Neutrophil (primary cell): ENCODE measurements at regions not wholly inside any gene's neighbourhood (a gene's known extent, or its start where the extent isn't known, plus 50 kb on each side); places are given as distances from the start of the nearest gene placed in this dataset.

Experiments
- H3K27ac ChIP-seq: fragments of 200-600 bp; sonication (generic); 2 replicates; pipeline ENCODE4 v1.5.1; 2016; ENCODE audit warnings: mild to moderate bottlenecking, moderate library complexity
- H3K27me3 ChIP-seq: fragments of 200-600 bp; sonication (generic); 2 replicates; pipeline ENCODE4 v1.6.0; 2016; ENCODE audit warnings: mild to moderate bottlenecking
- H3K36me3 ChIP-seq: fragments of 200-600 bp; sonication (generic); 2 replicates; pipeline ENCODE4 v1.5.1; 2017
- H3K4me1 ChIP-seq, 2 experiments: fragments of 200-600 bp in 1 of 2; sonication (generic) in 1 of 2; 1 replicate in 1 of 2; 2 replicates in 1 of 2; pipeline versions ENCODE4 v1.5.1 to v1.6.1; 2013 to 2016; ENCODE audit warnings: low read depth in 1 of 2, low read length in 1 of 2, mild to moderate bottlenecking in 1 of 2, moderate library complexity in 1 of 2; ENCODE audit not compliant: control insufficient read depth in 1 of 2, insufficient read depth in 1 of 2
- H3K4me3 ChIP-seq, 2 experiments: fragments of 200-600 bp in 1 of 2; sonication (generic) in 1 of 2; 1 replicate in 1 of 2; 2 replicates in 1 of 2; pipeline ENCODE4 v1.5.1; 2013 to 2016; ENCODE audit warnings: low read depth in 1 of 2, low read length in 1 of 2, mild to moderate bottlenecking in 1 of 2, moderate library complexity in 1 of 2
- H3K9me3 ChIP-seq: fragments of 200-600 bp; sonication (generic); 2 replicates; pipeline ENCODE4 v1.5.1; 2016
- TF ChIP-seq, protein P1 (sequence below): fragments of 200-600 bp; sonication (generic); IDR thresholded peaks from 2 replicates; pipeline ENCODE4 v1.5.1; 2016; ENCODE audit warnings: antibody characterized with exemption

DNA sequence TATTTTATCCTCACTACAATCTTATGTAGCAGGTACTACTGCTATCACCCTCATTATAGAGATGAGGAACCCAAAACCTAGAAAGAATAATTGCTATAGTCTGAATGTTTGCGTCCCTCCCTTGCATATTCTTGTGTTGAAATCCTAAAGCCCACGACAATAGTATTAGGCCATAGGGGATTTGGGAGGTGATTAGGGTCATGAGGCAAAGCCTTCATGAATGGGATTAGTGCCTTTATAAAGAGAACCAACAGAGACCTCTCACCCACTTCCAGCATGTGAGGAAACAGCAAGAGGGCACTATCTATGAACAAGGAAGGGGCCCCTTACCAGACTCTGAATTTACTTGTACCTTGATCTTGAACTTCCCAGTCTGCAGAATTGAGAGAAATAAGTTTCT, 500.3 kb upstream of the FAM98A start:
- TF ChIP-seq, protein P1, sequence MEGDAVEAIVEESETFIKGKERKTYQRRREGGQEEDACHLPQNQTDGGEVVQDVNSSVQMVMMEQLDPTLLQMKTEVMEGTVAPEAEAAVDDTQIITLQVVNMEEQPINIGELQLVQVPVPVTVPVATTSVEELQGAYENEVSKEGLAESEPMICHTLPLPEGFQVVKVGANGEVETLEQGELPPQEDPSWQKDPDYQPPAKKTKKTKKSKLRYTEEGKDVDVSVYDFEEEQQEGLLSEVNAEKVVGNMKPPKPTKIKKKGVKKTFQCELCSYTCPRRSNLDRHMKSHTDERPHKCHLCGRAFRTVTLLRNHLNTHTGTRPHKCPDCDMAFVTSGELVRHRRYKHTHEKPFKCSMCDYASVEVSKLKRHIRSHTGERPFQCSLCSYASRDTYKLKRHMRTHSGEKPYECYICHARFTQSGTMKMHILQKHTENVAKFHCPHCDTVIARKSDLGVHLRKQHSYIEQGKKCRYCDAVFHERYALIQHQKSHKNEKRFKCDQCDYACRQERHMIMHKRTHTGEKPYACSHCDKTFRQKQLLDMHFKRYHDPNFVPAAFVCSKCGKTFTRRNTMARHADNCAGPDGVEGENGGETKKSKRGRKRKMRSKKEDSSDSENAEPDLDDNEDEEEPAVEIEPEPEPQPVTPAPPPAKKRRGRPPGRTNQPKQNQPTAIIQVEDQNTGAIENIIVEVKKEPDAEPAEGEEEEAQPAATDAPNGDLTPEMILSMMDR: no peak
- H3K9me3 ChIP-seq: no peaks in the 10 kb centered on the region
- H3K4me3 ChIP-seq: no peak overlapping the region
- H3K27ac ChIP-seq: no peak overlapping the region
- no peaks in the 10 kb centered on the region for H3K4me1 ChIP-seq
- no peaks in the 10 kb centered on the region for H3K27me3 ChIP-seq
- no peaks in the 10 kb centered on the region for H3K36me3 ChIP-seq

DNA sequence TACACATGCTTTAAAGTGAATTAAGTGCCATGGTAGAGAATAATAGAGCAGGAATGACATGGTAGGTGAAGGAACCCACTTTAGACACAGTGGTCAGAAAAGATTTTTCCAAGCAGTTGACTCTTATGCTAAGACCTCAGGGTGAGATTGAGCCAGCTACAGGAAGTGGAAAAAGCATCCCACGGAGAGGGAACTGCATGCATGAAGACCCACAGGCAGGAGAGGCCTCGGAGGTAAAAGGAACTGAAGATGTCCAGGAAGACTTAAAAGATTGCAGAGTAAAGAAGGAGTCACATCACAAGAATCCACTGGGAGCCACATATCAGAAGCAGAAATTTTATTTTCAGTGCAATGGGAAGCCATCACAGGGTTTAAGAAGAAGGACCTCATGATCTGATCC, 499.2 kb upstream of the FAM98A start:
- Histone ChIP-seq H3K4me1 (no peaks in the 10 kb centered on the region), H3K9me3 (no peaks in the 10 kb centered on the region), H3K27ac (no peak overlapping the region), H3K36me3 (no peaks in the 10 kb centered on the region), H3K27me3 (no peaks in the 10 kb centered on the region), H3K4me3 (no peak overlapping the region)
- TF ChIP-seq, protein P1: no peak

DNA sequence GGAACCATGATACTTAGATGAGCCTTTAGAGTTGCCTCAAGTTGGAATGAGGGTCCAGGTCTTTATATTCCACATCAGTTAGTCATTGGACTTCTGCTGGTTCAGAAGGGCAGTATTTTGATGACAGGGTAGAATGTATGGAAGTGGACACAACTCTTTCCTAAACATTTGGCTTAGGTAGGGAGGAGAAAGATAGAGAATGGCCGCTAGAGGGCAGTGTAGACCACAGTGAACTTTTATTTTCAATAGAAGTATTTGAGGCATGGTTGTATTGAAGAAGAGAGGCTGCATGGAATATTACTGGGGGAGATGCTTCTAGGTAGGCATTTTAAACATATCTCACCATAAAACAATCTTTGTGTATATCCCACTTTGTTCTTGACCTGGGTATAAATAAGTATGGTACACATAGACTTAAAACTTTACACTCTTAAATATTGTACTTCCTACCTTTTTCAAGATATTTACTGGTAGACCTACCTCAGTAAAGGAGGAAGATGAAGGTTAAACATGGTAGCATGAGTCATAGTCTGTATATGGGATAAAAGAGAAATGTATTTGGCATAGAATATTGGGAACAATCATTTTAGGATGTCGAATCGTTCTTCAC, 497.6 kb upstream of the FAM98A start:
- no peaks in the 10 kb centered on the region for H3K27me3 ChIP-seq
- no peak overlapping the region for H3K4me3 ChIP-seq
- H3K9me3 ChIP-seq: no peaks in the 10 kb centered on the region
- no peak overlapping the region for H3K27ac ChIP-seq
- H3K4me1 ChIP-seq: no peaks in the 10 kb centered on the region
- TF ChIP-seq, protein P1: peak; percentile 36
- H3K36me3 ChIP-seq: no peaks in the 10 kb centered on the region

DNA sequence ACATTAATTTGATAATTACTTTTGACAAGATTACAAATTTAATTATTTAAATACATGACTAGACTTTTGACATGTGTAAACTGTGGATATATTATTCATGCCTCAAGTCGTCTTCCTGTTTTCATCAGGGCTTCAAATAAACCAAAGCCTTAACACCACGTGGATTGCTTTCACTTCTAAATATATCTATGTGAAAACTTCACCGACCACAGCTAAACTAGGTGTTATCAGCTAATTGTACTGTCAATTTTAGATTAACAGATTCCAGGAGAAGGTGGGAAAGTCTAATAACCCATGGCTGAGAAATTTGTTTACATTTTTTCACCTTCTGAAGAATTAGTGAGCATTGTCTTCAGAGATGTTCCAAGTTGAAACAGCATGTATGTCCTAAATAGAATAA, 494.7 kb upstream of the FAM98A start:
- H3K27ac ChIP-seq: no peak overlapping the region
- no peaks in the 10 kb centered on the region for H3K36me3 ChIP-seq
- H3K4me1 ChIP-seq: no peaks in the 10 kb centered on the region
- H3K27me3 ChIP-seq: no peaks in the 10 kb centered on the region
- no peaks in the 10 kb centered on the region for H3K9me3 ChIP-seq
- no peak overlapping the region for H3K4me3 ChIP-seq
- TF ChIP-seq, protein P1: no peak

DNA sequence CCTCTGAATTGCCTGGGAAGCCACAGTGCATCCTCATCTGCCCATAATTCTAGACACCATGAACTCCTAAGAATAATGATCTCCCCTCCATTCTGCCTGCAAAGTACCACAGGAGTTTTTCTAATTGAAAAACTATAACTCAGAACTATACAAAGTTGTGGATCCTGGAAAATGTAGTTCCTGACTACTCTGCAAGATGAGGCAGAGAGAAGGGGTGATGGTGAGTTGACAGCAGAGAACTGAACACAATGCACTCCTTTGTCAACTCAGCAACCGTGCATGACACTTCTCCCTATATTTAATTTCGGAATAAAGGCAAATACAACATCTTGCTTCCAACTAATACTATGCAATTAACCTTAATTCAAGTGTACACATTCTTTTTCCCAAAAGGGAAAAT, 471.1 kb upstream of the FAM98A start:
- TF ChIP-seq, protein P1: no peak
- Histone ChIP-seq H3K9me3 (no peaks in the 10 kb centered on the region), H3K27me3 (no peaks in the 10 kb centered on the region), H3K36me3 (no peaks in the 10 kb centered on the region), H3K4me3 (no peak overlapping the region), H3K4me1 (no peaks in the 10 kb centered on the region), H3K27ac (no peak overlapping the region)

DNA sequence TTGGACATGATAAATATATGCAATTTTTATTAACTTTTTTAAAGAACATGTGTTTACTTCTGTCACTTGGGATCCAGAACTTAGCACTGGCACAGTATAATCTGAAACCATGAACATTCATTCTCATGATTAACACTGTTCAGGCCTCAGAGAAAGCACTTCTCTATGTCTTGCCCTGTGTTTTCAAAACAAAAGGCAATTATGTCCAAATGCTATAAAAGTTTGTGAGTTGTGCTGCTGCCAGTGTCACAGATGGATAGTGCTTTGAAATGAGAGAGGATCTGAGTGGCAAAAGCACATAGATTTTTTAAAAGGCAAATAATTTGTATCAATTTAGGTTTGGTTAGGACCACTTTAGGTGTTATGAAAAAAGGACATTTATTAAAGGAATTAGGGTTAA, 470.5 kb upstream of the FAM98A start:
- no peaks in the 10 kb centered on the region for H3K9me3 ChIP-seq
- no peak overlapping the region for H3K27ac ChIP-seq
- H3K27me3 ChIP-seq: no peaks in the 10 kb centered on the region
- H3K36me3 ChIP-seq: no peaks in the 10 kb centered on the region
- TF ChIP-seq, protein P1: no peak
- no peak overlapping the region for H3K4me3 ChIP-seq
- H3K4me1 ChIP-seq: no peaks in the 10 kb centered on the region
